NCI-H2196 (cell line): ENCODE measurements at regions not wholly inside any gene's neighbourhood (a gene's known extent, or its start where the extent isn't known, plus 50 kb on each side); places are given as distances from the start of the nearest gene placed in this dataset.

Experiments
- DNase-seq: peaks from one replicate; lab custom pipeline; 2025; ENCODE audit not compliant: unreplicated experiment; lab: John Stamatoyannopoulos, UW

GRCh38 chr20:56829788-56830385 is 200.8 kb downstream of the TFAP2C start:
- no peak for DNase-seq

- no peak for DNase-seq
Observed at GRCh38 chr20:56831795-56832194, 202.7 kb downstream of the TFAP2C start.

GRCh38 chr20:56833427-56833826 is 204.3 kb downstream of the TFAP2C start:
- no peak for DNase-seq

GRCh38 chr20:56835829-56836550 is 206.9 kb downstream of the TFAP2C start:
- no peak for DNase-seq

GRCh38 chr20:56839222-56839621 is 210.1 kb downstream of the TFAP2C start:
- no peak for DNase-seq

- no peak for DNase-seq
Observed at GRCh38 chr20:56839786-56840185, 210.7 kb downstream of the TFAP2C start.

DNA sequence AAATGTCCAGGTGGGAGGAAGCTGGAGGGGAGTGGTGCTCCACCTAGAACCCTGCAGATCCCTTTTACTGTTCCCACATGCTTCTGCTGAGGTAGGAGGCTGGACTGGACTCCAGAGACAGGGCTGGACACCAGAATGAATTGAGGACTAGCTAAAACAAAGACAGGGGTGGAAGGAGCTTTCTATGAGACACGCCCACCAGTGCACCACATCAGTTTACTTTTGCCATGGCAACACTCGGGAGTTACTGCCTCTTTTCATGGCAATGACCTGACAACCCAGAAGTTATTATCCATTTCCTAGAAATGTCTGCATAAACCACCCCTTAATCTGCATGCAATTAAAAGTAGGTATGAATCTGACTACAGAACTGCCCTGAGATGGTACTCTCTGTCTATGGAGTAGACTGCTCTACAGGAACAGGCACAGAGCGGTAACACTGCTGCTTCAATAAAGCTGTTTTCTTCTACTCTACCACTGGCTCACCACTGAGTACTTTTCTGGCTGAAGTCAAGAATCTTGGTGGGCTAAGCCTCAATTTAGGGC is 211.7 kb downstream of the TFAP2C start:
- no peak for DNase-seq

GRCh38 chr20:56841346-56841908 is 212.3 kb downstream of the TFAP2C start:
- DNase-seq = no peak

- no peak for DNase-seq
Observed at GRCh38 chr20:56842056-56842455, 212.9 kb downstream of the TFAP2C start.

DNA sequence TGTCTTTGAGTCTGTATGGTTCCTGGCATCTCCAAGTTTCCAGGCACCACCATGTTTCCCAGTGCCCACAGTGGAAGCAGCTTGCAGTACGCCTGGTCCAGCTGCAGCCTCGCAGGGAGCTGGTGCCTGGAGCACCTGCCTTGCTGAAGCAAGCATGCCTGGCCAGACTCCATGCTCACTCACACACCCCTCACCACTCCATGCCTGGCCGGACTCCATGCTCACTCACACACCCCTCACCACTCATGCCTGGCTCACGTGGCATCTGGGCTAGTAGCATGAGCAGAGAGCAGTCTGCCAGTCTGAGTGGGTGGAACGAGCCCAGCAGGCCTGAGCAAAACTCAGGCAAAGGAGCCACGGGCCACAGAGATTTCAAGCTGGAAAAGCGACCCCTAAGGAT is 214.3 kb downstream of the TFAP2C start:
- no peak for DNase-seq

- DNase-seq = no peak
Observed at GRCh38 chr20:56843817-56844216, 214.7 kb downstream of the TFAP2C start.

DNA sequence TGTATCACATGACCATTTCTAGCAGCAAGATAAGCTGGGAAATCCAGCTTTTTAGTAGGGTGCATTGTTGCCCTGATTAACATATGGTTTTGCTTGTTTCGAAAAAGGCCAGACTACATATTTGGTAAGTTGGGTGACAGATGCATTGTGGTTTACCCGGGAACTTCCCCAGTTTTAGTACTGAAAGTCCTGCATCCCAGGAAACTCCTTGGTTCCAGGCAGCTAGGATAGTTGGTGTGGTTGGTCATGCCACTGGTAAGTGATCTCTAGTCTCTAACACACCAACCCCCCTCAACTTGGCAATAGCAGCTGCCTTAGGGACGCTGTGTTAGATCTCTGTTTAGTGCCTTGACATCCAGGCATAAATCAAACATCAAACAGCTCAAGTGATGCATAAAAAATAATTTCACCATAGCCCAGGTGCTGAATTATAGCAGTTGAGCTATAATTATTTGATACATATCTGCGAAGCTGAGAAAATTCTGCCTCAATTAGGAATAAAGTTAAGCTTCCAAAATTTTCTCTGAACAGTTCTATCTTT is 216.5 kb downstream of the TFAP2C start:
- no peak for DNase-seq

DNA sequence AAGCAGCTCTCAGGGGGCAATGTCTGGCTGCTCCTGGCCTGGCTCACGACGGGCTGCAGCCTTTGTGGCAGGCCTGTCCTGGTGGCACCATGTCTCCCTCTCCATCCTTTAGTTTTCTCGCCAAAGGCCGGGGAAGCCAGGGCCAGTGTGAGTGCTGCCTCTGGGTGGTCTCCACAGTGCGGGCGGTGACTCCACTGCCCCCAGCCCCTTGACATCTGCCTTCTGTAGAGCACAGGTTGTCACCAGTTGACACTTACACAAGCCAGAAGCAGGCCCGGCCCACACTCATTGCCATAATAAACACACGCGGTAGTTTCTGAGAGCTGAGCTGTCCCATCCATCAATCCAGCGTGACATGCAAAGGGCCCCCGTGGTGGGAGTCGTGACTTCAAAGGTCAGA is 219.5 kb downstream of the TFAP2C start:
- no peak for DNase-seq

DNA sequence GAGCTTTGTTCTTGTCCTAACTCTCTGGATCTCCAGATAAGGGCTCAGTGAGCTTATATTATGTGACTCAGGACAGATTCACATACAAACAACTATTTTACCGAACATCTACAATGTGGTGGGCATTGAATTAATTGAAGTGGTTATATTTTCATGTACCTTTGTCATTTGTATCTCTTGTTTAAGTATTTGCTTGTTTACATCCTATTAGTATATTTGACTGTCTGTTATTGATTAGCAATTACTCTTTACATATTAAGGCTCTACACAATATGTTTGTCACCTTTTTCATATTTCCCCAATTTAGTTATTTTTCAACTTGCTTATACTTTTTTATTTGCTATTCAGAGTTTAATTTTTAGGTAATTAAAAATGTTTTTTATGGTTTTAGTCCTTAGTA is 222.4 kb downstream of the TFAP2C start:
- no peak for DNase-seq

- no peak for DNase-seq
Observed at GRCh38 chr20:56855708-56856107, 226.6 kb downstream of the TFAP2C start.

DNA sequence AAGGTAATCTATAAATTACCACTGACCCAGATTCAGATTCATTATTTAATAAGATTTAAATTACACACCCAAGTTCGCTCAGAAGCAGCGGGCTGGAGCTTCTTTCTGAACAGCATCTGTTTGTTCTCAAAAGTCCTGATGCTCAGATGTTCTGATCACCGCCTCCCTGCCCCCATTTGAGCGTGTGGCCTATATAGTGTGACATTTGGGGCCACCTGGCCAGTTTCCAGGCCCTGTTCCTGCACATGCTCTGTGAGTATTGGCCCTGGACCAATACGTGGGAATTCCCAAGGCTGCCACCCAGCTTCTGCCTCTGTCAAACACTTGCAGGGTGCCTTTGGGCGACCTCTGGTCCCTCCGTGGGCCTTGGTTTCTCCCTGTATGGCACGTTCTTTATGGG is 228.8 kb downstream of the TFAP2C start:
- DNase-seq = no peak

DNA sequence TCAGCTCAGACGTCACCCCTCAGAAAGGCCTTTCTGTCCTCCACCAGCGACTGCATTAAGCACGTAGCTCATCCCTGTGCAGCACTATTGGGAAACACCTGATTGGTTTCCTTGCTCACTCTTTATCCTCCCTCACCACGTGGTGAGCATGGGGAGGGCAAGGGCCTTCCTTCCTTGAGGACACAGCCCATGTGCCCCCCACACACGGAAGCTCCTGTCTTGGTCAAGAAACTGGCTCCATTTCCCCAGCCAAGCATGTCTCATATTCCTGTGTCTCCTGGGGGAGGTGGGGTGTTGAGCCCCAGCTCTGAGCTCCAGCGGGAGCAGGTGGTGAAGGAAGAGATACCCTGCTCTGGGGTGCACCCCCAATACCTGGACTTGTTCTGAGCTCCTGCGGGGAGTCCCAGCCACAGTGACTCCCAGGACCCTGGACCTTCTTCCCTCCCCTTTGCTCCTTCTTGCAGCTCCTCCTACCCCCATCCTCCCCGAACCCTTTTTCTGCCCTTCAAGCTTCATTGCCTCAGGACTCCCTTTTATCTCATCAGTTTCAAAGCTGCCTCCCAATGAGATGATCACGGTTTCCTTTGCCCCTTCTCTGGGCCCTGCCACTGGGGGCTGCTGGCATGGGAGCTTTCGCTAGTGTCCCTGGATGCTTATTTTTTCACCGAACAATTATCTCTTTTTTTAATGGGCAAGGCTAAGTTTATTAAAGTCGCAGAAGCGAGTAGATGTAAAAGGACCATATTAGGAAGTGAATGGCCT is 230.1 kb downstream of the TFAP2C start:
- no peak for DNase-seq

DNA sequence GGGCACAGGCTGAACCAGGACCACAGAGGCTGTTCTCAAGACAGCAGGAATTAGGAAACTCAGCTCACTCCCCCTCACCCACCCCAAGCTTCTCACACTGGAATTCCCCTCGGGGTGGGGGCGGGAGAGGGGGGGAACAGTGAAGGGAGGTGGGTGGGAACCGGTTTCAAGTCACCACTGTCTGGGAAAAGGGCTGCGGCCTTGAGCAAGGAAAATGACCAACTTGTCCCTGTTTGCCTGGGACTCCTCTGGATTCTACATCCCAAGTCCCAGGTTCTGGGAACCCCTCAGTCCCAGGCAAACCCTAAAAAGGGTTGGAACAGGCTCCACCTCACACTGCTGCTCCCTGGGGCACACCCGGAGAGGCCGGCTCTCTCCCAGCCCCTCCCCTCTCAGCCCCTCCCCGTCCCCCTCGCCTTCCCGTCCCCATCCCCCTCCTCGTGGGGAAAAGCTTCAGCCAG is 230.7 kb downstream of the TFAP2C start:
- no peak for DNase-seq

DNA sequence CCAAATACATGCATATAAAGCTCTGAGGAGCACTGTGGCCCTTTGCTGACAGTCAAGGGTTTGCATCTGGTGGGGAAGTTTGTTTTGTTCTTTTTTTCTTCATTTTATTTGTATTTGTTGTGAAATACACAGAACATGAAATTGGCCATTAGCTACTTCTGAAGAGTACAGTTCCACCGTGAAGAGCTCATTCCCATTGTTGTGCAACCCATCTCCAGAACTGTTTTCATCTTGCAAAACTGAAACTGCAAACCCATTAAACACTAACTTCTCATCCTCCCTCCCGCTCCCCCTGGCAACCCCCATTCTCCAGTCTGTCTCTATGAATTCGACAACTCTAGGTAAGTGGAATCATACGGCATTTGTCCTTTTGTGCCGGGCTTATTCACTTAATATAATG is 231.3 kb downstream of the TFAP2C start:
- no peak for DNase-seq

- no peak for DNase-seq
Observed at GRCh38 chr20:56861590-56861989, 232.5 kb downstream of the TFAP2C start.

- no peak for DNase-seq
Observed at GRCh38 chr20:56865055-56865454, 235.9 kb downstream of the TFAP2C start.
